NCI-H460 (cell line): ENCODE measurements at regions not wholly inside any gene's neighbourhood (a gene's known extent, or its start where the extent isn't known, plus 50 kb on each side); places are given as distances from the start of the nearest gene placed in this dataset.

Source experiments
- DNase-seq: peaks from one replicate; pipeline ENCODE4 v3.0.0-alpha.2; 2016; ENCODE audit warnings: low read depth; ENCODE audit errors: extremely low read depth

DNA sequence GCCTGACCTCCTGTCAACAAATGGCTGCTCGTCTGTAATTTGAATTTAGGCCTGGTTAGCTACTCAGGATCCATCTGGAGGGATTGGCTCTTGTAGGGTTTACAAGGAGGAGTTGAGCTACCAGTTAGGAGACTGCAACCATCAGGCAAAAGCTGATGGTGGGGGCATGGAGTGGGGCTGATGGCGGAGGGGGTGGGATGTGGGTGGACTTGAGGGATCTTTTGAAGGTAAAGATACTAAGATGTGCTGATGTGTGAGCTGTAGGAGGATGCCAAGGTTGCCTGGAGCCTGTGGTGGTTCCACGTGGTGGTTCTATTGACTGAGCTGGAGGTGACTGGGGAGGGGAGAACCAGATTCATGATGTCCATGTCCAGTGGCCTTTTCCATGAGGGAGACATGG is 240.7 kb downstream of the LPIN1 start:
- no peak for DNase-seq

DNA sequence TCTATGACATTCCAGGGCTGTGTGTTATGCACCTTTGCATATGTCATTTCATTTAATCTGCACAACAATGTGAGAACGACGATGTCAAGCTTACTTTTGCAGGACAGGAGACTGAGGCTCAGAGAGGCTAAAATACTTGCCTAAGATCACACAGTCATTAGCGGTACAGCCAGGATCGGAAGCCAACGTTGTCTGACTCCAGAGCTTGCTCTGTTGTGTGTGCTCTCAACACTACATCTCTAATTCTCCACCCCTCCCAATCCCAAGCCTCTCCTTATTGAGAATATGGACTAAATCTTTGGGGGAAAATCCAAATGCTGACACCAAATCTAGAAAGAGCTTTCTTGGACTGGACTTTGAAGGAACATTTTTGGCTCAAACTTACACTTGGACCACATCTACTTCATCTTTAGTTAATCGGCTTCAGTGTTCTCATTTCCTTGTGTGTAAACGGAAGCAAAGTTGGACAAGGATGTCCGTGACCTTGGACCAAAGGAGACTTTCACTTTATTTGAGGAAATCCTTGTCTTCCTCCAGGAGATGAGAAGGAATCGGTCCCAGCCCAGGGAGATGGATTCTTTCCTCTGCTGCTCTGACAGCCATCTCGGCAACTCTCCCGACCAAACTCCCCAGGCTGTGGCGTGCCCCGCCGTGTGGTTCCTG is 242.4 kb downstream of the LPIN1 start:
- no peak for DNase-seq

DNA sequence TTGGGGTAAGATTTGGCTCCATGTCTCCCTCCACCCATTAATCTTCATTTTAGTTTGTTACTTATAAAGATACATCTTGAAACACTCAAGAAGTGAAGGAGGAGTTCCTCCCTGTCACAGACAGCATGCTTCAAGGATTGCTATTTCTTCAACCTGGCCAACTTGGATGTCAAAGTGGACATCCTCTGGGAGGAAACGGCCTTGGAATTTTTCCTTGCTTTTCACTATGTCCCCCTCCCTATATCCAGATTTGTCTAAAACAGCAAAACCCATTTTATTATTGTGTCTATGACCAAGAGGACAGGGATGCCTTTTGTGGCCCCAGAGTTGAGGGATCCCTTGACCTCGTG is 242.9 kb downstream of the LPIN1 start:
- DNase-seq, result no peak

DNA sequence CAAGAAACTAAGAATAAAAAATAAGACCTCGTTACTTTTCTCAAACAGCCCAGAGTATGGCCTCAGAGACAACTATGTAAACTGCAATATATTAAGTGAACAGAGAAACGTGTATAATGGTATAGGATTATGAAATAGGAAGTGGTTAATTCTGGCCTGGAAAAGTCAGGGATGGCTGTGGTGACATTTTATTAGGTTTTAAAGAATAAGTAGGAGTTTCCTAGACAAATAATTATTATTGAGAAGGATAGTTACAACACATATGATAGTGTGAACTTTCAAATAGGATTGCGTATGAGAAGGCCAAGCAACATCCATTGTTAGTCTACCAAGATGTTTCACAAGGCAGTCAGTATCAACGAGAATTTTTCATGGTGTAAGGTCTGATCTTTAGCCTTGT is 244.1 kb downstream of the LPIN1 start:
- DNase-seq, result no peak

DNA sequence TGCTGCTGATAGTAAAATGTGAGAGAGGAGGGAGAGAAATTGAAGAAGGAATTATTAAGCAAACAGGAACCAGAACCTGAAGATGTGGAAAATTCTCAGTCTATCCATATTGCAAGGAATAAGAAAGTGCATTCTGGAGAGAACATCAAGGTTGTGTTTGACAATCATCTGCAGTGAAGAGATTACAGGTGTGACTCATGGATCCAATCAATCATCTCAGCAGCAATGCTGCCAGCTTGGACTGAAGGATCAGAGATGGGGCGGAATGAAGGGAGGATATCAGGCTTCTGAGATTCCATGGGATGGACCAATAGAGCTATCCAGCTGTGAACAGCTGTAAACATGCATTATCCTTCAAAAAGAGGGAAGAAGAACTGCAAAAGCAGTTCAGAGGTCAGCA is 247.3 kb downstream of the LPIN1 start:
- no peak for DNase-seq

DNA sequence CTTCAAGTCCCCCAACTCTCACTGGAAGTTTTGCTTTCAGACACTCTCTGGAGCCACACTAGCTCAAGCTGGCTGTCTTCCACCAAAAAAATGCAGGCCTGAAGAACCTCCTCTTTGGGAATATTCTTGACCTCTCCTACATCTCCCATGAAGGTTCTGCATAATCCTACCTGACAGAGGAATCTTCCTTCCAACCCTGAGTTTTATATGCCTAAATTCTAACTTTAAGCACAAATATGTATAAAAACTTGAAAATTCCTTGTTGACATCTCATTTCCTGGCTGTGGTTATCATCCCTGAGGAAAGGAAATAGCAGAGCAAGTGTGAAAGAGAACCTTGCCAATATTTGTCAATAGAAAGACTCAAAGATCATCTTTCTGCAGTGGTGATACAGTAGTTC is 249.0 kb downstream of the LPIN1 start:
- DNase-seq, result no peak

DNA sequence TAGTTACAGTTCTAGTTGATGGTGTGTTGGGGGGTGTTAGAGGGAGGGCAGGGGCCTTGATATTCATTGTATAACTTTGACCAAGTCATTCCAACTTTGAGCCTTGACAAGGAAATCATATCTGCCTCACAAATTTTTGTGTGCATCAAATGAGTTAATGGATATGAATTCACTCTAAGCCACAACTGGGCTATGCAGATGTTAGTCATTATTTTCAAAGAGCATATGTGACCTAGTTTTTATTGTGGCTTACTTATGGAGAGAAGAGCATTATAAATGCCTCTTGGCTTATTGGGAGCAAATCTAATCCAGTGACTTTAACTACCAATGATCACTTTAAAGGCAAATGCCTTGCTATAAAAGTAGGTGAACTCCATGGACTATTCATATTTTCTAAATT is 250.2 kb downstream of the LPIN1 start:
- no peak for DNase-seq

DNA sequence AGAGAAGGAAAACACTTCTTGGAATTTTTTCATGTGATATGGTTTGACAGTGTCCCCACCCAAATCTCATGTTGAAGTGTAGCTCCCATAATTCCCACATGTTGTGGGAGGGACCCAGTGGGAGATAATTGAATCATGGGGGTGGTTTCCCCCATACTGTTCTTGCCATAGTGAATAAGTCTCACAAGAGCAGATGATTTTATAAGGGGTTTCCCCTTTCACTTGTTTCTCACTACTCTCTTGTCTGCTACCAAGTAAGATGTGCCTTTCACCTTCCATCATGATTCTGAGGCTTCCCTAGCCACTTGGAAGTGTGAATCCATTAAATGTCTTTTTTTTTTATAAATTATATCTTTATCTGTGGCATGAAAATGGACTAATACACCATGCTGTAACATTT is 250.7 kb downstream of the LPIN1 start:
- DNase-seq, result no peak

- DNase-seq, result no peak
These were observed 251.8 kb downstream of the LPIN1 start for GRCh38 chr2:11998218-11998617.

- DNase-seq, result no peak
These were observed 252.4 kb downstream of the LPIN1 start for GRCh38 chr2:11998626-11999378.

GRCh38 chr2:12001621-12002020 is 255.2 kb downstream of the LPIN1 start:
- no peak for DNase-seq

- no peak for DNase-seq
These were observed 255.8 kb downstream of the LPIN1 start for GRCh38 chr2:12002215-12002614.

- DNase-seq, result no peak
These were observed 258.3 kb downstream of the LPIN1 start for GRCh38 chr2:12004713-12005112.

DNA sequence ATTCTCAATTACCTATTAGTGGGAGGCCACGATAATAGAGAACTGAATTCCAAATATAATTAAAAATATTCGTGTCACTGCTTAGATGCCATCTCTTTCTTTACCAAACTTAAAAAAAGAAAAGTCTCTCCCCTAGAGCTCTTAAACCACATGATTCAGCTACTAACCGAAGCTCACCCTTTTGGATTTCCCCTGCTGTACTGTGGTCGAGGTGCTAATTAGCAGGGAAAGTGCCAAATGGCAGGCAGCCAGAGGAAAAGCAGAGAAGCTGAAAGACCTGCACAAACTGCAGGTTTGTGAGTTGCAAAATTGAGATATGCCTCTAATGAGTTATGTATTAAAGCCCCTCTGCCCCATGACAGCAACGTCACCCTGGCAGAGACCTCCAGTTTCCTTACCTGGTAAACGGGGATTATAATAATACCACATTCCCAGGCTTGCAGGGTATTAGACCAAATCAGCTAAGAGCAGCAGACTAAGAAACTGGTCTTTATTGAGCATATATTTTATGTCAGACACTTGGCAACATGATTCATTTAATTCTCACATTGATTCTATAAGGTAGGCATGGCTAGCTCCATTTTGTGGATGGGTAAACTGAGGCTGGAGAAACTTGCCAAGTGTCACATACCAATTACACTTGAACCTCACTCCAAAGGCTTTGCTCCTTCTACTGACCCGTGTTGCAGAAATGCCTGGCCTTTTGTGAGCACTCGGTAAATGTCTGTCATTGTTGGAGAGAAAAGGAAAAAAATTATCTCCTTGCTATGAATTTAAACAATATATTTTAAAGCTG is 259.7 kb downstream of the LPIN1 start:
- DNase-seq, result no peak

DNA sequence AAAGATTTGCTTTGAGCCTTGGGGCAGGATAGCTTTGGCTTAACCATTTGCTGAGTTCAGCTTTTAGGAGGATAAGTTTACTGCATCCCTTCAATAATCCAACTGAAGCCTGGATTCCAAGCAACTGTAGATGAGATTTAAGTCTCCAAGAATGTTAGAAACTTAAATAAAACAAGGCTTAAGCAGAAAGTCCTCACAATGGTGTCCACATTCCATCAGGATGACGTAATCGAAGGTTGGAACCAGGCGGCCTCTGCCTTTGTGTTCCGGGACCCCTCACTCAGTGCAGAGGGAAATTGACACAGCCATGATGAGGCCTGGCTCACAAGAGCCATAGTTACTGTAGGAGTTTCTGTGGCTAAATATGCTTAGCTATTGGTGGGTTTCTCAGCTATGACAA is 260.4 kb downstream of the LPIN1 start:
- no peak for DNase-seq

DNA sequence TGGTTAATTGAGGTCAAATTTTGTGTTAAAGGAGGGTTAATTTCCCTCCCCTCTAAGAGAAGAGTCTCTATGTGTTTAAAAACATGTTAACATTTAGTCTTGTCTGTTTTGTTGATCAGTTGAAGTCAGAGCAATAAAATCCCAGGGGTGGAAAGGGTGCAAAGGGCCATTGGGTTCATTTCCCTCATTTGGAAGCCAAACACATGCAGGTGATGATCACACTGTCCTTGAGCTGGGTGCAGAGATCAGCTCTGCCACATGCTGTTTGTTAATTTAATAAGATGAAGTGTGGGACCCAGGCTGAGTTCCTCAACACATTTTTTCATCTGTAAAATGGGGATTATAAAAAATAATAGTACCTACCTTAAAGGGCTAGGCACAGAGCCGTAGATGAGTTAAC is 260.9 kb downstream of the LPIN1 start:
- no peak for DNase-seq

GRCh38 chr2:12008425-12009061 is 262.1 kb downstream of the LPIN1 start:
- no peak for DNase-seq

DNA sequence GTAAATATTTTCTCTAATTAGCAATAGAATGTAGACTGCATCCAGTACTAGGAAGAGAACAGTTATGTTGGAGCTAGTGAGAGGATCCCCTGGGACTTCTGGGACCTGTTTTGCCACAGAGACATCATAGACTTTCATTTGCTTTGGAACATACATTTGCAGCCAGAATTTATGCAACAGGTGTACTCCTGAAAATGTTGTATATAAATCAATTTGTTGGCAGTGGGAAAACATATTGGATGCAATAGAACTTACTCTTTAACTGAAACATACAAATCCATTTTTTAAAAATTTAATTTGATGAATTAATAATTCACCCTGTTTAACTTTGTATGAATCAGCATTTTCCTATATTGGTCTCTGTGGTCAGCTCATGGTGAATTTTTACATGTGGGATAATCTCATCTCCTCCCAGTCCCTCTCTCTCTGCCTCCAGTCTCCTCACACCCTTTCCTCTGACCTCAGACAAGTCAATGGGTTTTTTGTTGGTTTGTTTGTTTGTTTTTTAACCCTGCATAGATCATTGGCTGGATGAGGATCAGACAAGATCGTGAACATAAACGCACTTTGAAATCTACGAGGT is 263.0 kb downstream of the LPIN1 start:
- no peak for DNase-seq

DNA sequence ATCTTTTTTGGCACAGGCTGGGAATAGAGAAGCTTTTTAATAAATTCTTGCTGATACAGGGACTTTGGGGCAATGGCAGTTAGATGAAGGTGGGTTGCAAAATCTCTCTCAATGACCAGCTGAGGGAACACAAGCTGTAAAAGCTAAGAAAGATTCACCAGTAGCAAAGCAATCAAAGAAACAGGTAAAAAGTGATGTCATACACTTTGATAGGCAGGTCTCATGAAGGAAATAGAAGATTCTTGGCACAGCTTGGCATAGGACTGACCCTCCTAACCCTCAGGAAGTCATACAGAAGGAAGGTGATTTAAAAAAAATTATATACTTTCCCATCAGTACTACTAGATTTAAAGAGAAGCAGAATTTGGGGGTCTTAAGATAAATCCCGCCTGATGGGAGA is 263.6 kb downstream of the LPIN1 start:
- no peak for DNase-seq

GRCh38 chr2:12010779-12011178 is 264.3 kb downstream of the LPIN1 start:
- no peak for DNase-seq
